Caco-2 (cell line): ENCODE measurements at regions not wholly inside any gene's neighbourhood (a gene's known extent, or its start where the extent isn't known, plus 50 kb on each side); places are given as distances from the start of the nearest gene placed in this dataset.

Source experiments
- BruUV-seq: library from RNA; stranded (reverse); fragments of 400-500 nt; replicated peaks from 2 replicates; lab custom pipeline; 2021; lab: Mats Ljungman, UMichigan
- CTCF ChIA-PET: fragments of 300-600 bp; sonication (Branson Sonifier 250); formaldehyde crosslinking; loops from one replicate; lab custom pipeline; 2022; ENCODE audit warnings: antibody characterized with exemption; lab: Charles Lee
- POLR2A ChIA-PET: fragments of 300-600 bp; sonication (Branson Sonifier 250); formaldehyde crosslinking; loops from one replicate; lab custom pipeline; 2022; ENCODE audit warnings: antibody characterized with exemption; lab: Charles Lee
- DNase-seq, 2 experiments: peaks; one replicate each; pipeline versions ENCODE4 v3.0.0 to v3.0.0-alpha.2; 2020 to 2022
- H3K27me3 ChIP-seq: replicated peaks from 2 replicates; pipeline ENCODE4 v1.6.0; 2011; ENCODE audit warnings: low read length; ENCODE audit not compliant: control insufficient read depth, insufficient read depth
- H3K36me3 ChIP-seq: 2 replicates; pipeline ENCODE4 v1.5.1; 2011; ENCODE audit warnings: low read length; ENCODE audit not compliant: control insufficient read depth, insufficient read depth
- H3K4me1 ChIP-seq: fragments of 250-450 bp; sonication (Bioruptor Pico); 2 replicates; pipeline ENCODE4 v1.5.1; 2020; ENCODE audit warnings: mild to moderate bottlenecking
- H3K4me3 ChIP-seq: 2 replicates; pipeline ENCODE4 v1.5.1; 2011; ENCODE audit warnings: low read depth, mild to moderate bottlenecking, control low read depth, low read length
- H3K9me3 ChIP-seq: fragments of 250-450 bp; sonication (Bioruptor Pico); 2 replicates; pipeline ENCODE4 v1.5.1; 2020; ENCODE audit warnings: mild to moderate bottlenecking, moderate library complexity
- H3K27ac Mint-ChIP-seq: one replicate; pipeline ENCODE4 v1.8.0; 2022; ENCODE audit warnings: mixed read lengths; ENCODE audit not compliant: unreplicated experiment
- H3K27me3 Mint-ChIP-seq: one replicate; pipeline ENCODE4 v1.8.0; 2022; ENCODE audit warnings: mixed read lengths; ENCODE audit not compliant: insufficient read depth, unreplicated experiment
- H3K36me3 Mint-ChIP-seq: one replicate; pipeline ENCODE4 v1.8.0; 2022; ENCODE audit warnings: mild to moderate bottlenecking, mixed read lengths; ENCODE audit not compliant: insufficient read depth, unreplicated experiment
- H3K4me1 Mint-ChIP-seq: one replicate; pipeline ENCODE4 v1.8.0; 2022; ENCODE audit warnings: low read depth, mixed read lengths; ENCODE audit not compliant: unreplicated experiment
- H3K4me3 Mint-ChIP-seq: one replicate; pipeline ENCODE4 v1.8.0; 2022; ENCODE audit warnings: mild to moderate bottlenecking, moderate library complexity, mixed read lengths; ENCODE audit not compliant: unreplicated experiment
- H3K9me3 Mint-ChIP-seq: one replicate; pipeline ENCODE4 v1.8.0; 2022; ENCODE audit warnings: mixed read lengths; ENCODE audit not compliant: unreplicated experiment
- intact Hi-C: fragments of 100-400 bp; cut with micrococcal nuclease; formaldehyde crosslinking; loops from one replicate; pipeline ENCODE4 v1.10.0; 2022; ENCODE audit not compliant: unreplicated experiment
- TF ChIP-seq, protein P1 (sequence below), 2 experiments: fragments of 200-600 bp in 1 of 2; IDR thresholded peaks; 1 replicate in 1 of 2; 2 replicates in 1 of 2; pipeline versions ENCODE4 v1.5.1 to v1.8.0; 2011 to 2022; ENCODE audit warnings: antibody characterized with exemption in 1 of 2, control low read depth in 1 of 2, inconsistent platforms in 1 of 2, low read depth in 1 of 2, low read length in 1 of 2, mild to moderate bottlenecking in 1 of 2, moderate library complexity in 1 of 2; ENCODE audit not compliant: insufficient read depth in 1 of 2, severe bottlenecking in 1 of 2, unreplicated experiment in 1 of 2

- Histone ChIP-seq H3K27me3 (no peaks in the 10 kb centered on the region), H3K9me3 (no peaks in the 10 kb centered on the region), H3K36me3 (no peaks in the 10 kb centered on the region), H3K4me1 (no peaks in the 10 kb centered on the region), H3K4me3 (no peak overlapping the region)
- intact Hi-C loops, result no loop called here
- ChIA-PET POLR2A (no interaction called here), CTCF (no interaction called here)
- Mint-ChIP-seq H3K27me3 (peaks cover 2% of the 10 kb centered on the region), H3K4me3 (no peak overlapping the region), H3K27ac (no peak overlapping the region), H3K36me3 (no peaks in the 10 kb centered on the region), H3K9me3 (peaks cover 6% of the 10 kb centered on the region), H3K4me1 (no peaks in the 10 kb centered on the region)
- no peak for DNase-seq
- no TSS peak for BruUV-seq
- TF ChIP-seq, protein P1, sequence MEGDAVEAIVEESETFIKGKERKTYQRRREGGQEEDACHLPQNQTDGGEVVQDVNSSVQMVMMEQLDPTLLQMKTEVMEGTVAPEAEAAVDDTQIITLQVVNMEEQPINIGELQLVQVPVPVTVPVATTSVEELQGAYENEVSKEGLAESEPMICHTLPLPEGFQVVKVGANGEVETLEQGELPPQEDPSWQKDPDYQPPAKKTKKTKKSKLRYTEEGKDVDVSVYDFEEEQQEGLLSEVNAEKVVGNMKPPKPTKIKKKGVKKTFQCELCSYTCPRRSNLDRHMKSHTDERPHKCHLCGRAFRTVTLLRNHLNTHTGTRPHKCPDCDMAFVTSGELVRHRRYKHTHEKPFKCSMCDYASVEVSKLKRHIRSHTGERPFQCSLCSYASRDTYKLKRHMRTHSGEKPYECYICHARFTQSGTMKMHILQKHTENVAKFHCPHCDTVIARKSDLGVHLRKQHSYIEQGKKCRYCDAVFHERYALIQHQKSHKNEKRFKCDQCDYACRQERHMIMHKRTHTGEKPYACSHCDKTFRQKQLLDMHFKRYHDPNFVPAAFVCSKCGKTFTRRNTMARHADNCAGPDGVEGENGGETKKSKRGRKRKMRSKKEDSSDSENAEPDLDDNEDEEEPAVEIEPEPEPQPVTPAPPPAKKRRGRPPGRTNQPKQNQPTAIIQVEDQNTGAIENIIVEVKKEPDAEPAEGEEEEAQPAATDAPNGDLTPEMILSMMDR (IDR thresholded peaks at IDR 0.05; ENCODE audit: insufficient read depth in 1 of 2, low read depth in 1 of 2, low read length in 1 of 2, severe bottlenecking in 1 of 2, unreplicated experiment in 1 of 2), result no peak
These were observed 292.5 kb downstream of the SPATA18 start for GRCh38 chr4:52343595-52343994.

DNA sequence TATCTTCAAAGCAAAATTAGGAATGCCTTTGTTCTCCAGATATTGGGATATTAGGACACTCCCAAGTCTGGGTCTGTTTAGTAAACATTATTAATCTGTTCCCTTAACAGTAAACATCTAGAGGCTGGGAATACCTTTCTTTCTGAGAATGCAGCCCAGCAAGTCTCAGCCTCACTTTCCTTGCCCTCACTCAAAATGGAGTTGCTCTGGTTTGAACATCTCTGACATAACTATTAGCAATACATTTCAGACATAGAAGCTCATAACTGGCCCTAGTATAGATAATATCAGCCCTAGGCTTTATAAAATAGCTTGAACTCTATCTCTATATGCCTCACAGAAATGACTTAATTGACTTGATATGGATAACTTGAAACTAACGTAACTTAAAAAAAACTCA, 299.8 kb downstream of the SPATA18 start:
- DNase-seq, result no peak
- no peaks in the 10 kb centered on the region for H3K4me1 Mint-ChIP-seq
- Histone ChIP-seq H3K27me3 (no peaks in the 10 kb centered on the region; the same call in 1 of the 2 replicates), H3K9me3 (no peaks in the 10 kb centered on the region), H3K4me1 (no peaks in the 10 kb centered on the region), H3K4me3 (no peak overlapping the region), H3K36me3 (no peaks in the 10 kb centered on the region)
- H3K4me3 Mint-ChIP-seq, result no peak overlapping the region
- TF ChIP-seq, protein P1 (IDR thresholded peaks at IDR 0.05; ENCODE audit: insufficient read depth in 1 of 2, low read depth in 1 of 2, low read length in 1 of 2, severe bottlenecking in 1 of 2, unreplicated experiment in 1 of 2), result no peak
- intact Hi-C loops, result no loop called here
- no TSS peak for BruUV-seq
- CTCF ChIA-PET, result no interaction called here
- no peaks in the 10 kb centered on the region for H3K36me3 Mint-ChIP-seq
- peaks cover 2% of the 10 kb centered on the region for H3K27me3 Mint-ChIP-seq
- POLR2A ChIA-PET, result no interaction called here
- H3K27ac Mint-ChIP-seq, result no peak overlapping the region
- peaks cover 12% of the 10 kb centered on the region for H3K9me3 Mint-ChIP-seq

DNA sequence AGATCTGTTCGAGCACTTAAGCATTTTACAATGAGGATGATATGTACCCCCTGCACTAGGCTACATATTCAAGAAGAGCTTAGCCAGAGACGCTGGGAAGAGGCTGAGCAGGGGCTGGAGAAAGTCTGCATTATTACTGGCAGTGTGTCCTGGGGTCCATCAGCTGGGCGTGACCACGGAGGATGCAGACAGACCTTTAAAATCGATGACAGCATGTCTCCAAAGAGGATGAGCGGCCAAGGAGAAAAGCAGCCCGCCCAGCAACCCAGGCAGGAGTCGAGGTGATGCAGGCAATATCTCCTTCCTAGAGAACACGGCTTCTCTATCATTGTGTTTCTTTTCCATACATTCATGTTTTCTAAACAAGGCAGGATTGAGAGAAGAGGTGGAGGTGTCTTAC, 300.7 kb downstream of the USP46 start:
- H3K4me1 ChIP-seq, result no peaks in the 10 kb centered on the region
- Mint-ChIP-seq H3K4me3 (no peak overlapping the region), H3K36me3 (no peaks in the 10 kb centered on the region), H3K4me1 (no peaks in the 10 kb centered on the region), H3K27ac (no peak overlapping the region), H3K9me3 (no peaks in the 10 kb centered on the region), H3K27me3 (peaks cover 2% of the 10 kb centered on the region)
- TF ChIP-seq, protein P1 (IDR thresholded peaks at IDR 0.05; ENCODE audit: insufficient read depth in 1 of 2, low read depth in 1 of 2, low read length in 1 of 2, severe bottlenecking in 1 of 2, unreplicated experiment in 1 of 2), result no peak
- POLR2A ChIA-PET, result no interaction called here
- H3K9me3 ChIP-seq, result no peaks in the 10 kb centered on the region
- intact Hi-C loops, result no loop called here
- no peaks in the 10 kb centered on the region for H3K27me3 ChIP-seq
- CTCF ChIA-PET, result no interaction called here
- BruUV-seq, result no TSS peak
- DNase-seq, result no peak
- no peak overlapping the region for H3K4me3 ChIP-seq
- no peaks in the 10 kb centered on the region for H3K36me3 ChIP-seq
